ENCODE measurements at regions not wholly inside any gene's neighbourhood (a gene's known extent, or its start where the extent isn't known, plus 50 kb on each side); places are given as distances from the start of the nearest gene placed in this dataset.

DNA sequence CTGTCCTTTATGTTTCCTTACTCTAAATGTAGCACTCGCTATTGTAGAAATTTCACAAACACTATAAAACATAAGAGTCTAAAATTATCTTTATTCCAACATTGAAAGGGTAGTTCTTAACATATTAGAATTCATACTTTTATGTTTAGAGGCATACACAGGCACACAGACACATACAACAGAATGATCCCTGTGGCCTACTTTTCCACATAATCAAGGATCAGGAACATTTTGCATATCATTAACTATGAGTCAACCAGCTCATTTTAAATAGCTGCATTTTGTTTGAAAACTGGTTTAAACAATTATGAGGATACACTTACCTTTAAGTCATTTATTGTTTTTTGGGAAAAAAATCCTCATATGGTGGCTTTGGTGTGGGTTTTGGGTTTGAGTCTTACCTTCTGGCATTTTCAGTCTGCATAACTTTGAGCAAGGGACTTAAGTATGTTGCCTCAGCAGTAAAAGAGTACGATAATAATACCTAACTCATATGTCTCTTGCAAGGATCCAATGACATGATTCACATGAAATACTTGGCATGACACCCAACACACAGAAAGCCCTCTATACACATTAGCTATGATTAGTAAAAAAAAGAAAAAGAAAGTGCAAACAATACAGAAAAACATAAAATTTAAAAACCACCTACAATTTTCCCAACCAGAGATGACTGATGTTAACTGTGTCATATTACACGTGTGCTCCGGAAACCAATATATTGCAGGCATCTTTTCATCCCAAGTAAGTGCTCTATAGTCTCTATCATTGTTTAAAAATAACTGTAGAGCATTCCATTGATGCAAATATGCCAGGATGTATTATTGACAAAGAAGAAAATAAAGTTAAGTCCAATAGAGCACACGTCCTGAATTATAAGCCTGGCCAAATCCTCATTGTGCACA is 213.1 kb upstream of the ADAMTS9 start (continued):
- TF ChIP-seq, protein P1, sequence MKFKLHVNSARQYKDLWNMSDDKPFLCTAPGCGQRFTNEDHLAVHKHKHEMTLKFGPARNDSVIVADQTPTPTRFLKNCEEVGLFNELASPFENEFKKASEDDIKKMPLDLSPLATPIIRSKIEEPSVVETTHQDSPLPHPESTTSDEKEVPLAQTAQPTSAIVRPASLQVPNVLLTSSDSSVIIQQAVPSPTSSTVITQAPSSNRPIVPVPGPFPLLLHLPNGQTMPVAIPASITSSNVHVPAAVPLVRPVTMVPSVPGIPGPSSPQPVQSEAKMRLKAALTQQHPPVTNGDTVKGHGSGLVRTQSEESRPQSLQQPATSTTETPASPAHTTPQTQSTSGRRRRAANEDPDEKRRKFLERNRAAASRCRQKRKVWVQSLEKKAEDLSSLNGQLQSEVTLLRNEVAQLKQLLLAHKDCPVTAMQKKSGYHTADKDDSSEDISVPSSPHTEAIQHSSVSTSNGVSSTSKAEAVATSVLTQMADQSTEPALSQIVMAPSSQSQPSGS (CRISPR knock-in tag; IDR thresholded peaks at IDR 0.05; ENCODE audit: borderline replicate concordance, low read depth), result no peak
- TF ChIP-seq NR2C2 (CRISPR knock-in tag; IDR thresholded peaks at IDR 0.05) (no peak), RORB (CRISPR knock-in tag; IDR thresholded peaks at IDR 0.05) (no peak)
- TF ChIP-seq, protein P2, sequence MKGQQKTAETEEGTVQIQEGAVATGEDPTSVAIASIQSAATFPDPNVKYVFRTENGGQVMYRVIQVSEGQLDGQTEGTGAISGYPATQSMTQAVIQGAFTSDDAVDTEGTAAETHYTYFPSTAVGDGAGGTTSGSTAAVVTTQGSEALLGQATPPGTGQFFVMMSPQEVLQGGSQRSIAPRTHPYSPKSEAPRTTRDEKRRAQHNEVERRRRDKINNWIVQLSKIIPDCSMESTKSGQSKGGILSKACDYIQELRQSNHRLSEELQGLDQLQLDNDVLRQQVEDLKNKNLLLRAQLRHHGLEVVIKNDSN (CRISPR knock-in tag; IDR thresholded peaks at IDR 0.05), result no peak
- TF ChIP-seq, protein P3, sequence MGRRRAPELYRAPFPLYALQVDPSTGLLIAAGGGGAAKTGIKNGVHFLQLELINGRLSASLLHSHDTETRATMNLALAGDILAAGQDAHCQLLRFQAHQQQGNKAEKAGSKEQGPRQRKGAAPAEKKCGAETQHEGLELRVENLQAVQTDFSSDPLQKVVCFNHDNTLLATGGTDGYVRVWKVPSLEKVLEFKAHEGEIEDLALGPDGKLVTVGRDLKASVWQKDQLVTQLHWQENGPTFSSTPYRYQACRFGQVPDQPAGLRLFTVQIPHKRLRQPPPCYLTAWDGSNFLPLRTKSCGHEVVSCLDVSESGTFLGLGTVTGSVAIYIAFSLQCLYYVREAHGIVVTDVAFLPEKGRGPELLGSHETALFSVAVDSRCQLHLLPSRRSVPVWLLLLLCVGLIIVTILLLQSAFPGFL (CRISPR knock-in tag; IDR thresholded peaks at IDR 0.05; ENCODE audit: borderline replicate concordance), result no peak
- TF ChIP-seq, protein P4, sequence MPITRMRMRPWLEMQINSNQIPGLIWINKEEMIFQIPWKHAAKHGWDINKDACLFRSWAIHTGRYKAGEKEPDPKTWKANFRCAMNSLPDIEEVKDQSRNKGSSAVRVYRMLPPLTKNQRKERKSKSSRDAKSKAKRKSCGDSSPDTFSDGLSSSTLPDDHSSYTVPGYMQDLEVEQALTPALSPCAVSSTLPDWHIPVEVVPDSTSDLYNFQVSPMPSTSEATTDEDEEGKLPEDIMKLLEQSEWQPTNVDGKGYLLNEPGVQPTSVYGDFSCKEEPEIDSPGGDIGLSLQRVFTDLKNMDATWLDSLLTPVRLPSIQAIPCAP (CRISPR knock-in tag; IDR thresholded peaks at IDR 0.05), result no peak

DNA sequence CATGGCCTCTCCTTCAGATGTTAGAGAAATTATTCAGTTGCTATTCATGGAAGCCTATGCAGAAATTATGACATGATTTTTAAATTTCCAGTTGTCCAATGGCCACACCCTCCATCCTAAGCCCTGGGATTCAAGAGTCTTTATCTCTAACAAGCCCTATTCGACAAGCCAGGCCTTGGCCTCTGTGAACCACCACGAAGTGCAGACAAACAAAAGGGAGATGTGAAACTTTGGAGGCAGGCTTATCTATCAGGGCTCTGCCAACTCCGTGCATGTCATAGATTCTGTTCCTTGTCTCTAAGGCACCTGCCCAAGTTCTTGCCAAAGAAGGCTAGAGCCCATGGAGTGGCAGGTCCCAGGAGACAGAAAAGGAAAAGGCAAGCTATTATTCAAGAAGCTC is 212.4 kb upstream of the ADAMTS9 start:
- TF ChIP-seq ZNF263 (CRISPR knock-in tag; IDR thresholded peaks at IDR 0.05; ENCODE audit: low read depth) (no peak), HMGA2 (CRISPR knock-in tag; IDR thresholded peaks at IDR 0.05) (no peak), SMAD4 (CRISPR knock-in tag; IDR thresholded peaks at IDR 0.05) (no peak), TEAD1 (CRISPR knock-in tag; IDR thresholded peaks at IDR 0.05) (no peak), ZNF232 (CRISPR knock-in tag; IDR thresholded peaks at IDR 0.05) (no peak), RELA (CRISPR knock-in tag; IDR thresholded peaks at IDR 0.05; ENCODE audit: borderline replicate concordance) (no peak), FOXJ3 (CRISPR knock-in tag; IDR thresholded peaks at IDR 0.05; ENCODE audit: borderline replicate concordance) (no peak), NFE2L1 (CRISPR knock-in tag; IDR thresholded peaks at IDR 0.05) (no peak), NFATC4 (CRISPR knock-in tag; IDR thresholded peaks at IDR 0.05) (no peak), ZNF423 (CRISPR knock-in tag; IDR thresholded peaks at IDR 0.05) (no peak), OVOL2 (CRISPR knock-in tag; IDR thresholded peaks at IDR 0.05; ENCODE audit: borderline replicate concordance) (no peak)
- TF ChIP-seq, protein P5, sequence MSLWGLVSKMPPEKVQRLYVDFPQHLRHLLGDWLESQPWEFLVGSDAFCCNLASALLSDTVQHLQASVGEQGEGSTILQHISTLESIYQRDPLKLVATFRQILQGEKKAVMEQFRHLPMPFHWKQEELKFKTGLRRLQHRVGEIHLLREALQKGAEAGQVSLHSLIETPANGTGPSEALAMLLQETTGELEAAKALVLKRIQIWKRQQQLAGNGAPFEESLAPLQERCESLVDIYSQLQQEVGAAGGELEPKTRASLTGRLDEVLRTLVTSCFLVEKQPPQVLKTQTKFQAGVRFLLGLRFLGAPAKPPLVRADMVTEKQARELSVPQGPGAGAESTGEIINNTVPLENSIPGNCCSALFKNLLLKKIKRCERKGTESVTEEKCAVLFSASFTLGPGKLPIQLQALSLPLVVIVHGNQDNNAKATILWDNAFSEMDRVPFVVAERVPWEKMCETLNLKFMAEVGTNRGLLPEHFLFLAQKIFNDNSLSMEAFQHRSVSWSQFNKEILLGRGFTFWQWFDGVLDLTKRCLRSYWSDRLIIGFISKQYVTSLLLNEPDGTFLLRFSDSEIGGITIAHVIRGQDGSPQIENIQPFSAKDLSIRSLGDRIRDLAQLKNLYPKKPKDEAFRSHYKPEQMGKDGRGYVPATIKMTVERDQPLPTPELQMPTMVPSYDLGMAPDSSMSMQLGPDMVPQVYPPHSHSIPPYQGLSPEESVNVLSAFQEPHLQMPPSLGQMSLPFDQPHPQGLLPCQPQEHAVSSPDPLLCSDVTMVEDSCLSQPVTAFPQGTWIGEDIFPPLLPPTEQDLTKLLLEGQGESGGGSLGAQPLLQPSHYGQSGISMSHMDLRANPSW (CRISPR knock-in tag; conservative IDR thresholded peaks at IDR 0.05; ENCODE audit: low read depth), result no peak
- TF ChIP-seq, protein P6, sequence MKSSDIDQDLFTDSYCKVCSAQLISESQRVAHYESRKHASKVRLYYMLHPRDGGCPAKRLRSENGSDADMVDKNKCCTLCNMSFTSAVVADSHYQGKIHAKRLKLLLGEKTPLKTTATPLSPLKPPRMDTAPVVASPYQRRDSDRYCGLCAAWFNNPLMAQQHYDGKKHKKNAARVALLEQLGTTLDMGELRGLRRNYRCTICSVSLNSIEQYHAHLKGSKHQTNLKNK (CRISPR knock-in tag; IDR thresholded peaks at IDR 0.05), result no peak
- TF ChIP-seq, protein P7, sequence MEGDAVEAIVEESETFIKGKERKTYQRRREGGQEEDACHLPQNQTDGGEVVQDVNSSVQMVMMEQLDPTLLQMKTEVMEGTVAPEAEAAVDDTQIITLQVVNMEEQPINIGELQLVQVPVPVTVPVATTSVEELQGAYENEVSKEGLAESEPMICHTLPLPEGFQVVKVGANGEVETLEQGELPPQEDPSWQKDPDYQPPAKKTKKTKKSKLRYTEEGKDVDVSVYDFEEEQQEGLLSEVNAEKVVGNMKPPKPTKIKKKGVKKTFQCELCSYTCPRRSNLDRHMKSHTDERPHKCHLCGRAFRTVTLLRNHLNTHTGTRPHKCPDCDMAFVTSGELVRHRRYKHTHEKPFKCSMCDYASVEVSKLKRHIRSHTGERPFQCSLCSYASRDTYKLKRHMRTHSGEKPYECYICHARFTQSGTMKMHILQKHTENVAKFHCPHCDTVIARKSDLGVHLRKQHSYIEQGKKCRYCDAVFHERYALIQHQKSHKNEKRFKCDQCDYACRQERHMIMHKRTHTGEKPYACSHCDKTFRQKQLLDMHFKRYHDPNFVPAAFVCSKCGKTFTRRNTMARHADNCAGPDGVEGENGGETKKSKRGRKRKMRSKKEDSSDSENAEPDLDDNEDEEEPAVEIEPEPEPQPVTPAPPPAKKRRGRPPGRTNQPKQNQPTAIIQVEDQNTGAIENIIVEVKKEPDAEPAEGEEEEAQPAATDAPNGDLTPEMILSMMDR (IDR thresholded peaks at IDR 0.05), result no peak
- TF ChIP-seq, protein P8, sequence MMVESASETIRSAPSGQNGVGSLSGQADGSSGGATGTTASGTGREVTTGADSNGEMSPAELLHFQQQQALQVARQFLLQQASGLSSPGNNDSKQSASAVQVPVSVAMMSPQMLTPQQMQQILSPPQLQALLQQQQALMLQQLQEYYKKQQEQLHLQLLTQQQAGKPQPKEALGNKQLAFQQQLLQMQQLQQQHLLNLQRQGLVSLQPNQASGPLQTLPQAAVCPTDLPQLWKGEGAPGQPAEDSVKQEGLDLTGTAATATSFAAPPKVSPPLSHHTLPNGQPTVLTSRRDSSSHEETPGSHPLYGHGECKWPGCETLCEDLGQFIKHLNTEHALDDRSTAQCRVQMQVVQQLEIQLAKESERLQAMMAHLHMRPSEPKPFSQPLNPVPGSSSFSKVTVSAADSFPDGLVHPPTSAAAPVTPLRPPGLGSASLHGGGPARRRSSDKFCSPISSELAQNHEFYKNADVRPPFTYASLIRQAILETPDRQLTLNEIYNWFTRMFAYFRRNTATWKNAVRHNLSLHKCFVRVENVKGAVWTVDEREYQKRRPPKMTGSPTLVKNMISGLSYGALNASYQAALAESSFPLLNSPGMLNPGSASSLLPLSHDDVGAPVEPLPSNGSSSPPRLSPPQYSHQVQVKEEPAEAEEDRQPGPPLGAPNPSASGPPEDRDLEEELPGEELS (CRISPR knock-in tag; IDR thresholded peaks at IDR 0.05), result no peak
- Mint-ChIP-seq H3K4me3 (no peak overlapping the region), H3K4me1 (peaks cover 29% of the 10 kb centered on the region), H3K27ac (no peak overlapping the region), H3K9me3 (no peaks in the 10 kb centered on the region), H3K27me3 (ENCODE audit: low read depth) (no peaks in the 10 kb centered on the region), H3K36me3 (no peaks in the 10 kb centered on the region)
- ATAC-seq, result no peak
- POLR2A ChIA-PET, result no interaction called here
- DNase-seq (ENCODE audit: low spot score), result no peak
- CTCF ChIA-PET, result no interaction called here

Measured in WTC11 (cell line).